ENCODE measurements at regions not wholly inside any gene's neighbourhood (a gene's known extent, or its start where the extent isn't known, plus 50 kb on each side); places are given as distances from the start of the nearest gene placed in this dataset.

DNA sequence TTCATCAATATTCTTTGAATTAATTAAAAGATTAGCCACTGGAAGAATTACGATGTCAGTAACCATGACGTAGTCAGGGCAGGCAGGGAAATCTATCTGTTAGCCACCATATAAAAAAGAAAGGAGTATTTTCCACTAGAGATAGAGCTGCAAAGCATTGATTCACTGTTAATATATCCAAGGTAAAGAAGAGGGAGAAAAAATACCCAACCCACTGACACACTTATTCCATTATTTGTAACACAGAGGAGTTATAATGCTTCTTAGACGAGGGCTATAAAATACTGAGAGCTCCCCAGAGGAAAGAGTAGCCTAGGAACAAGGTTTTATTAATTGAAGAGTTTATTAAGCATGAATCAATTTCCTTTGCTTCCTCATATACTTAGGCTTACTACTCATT, 382.2 kb upstream of the CDH6 start:
- H3K79me2 ChIP-seq (ENCODE audit: control insufficient read depth, insufficient read depth, low read length, poor library complexity): no peaks in the 10 kb centered on the region
- no peak overlapping the region for H3K4me3 ChIP-seq (ENCODE audit: low read depth, low read length)
- H3K36me3 ChIP-seq (ENCODE audit: control insufficient read depth in 1 of 2, insufficient read depth in 2 of 2, low read length in 2 of 2): no peaks in the 10 kb centered on the region
- H2BK5ac ChIP-seq (ENCODE audit: low read depth, low read length, poor library complexity): no peak overlapping the region
- no peak overlapping the region for H3K27ac ChIP-seq (ENCODE audit: low read depth, low read length)
- H2AK5ac ChIP-seq (ENCODE audit: low read length): no peak overlapping the region
- no peaks in the 10 kb centered on the region for H3K4me1 ChIP-seq (ENCODE audit: control insufficient read depth in 1 of 2, insufficient read depth in 2 of 2, low read length in 2 of 2)
- no peaks in the 10 kb centered on the region for H3K27me3 ChIP-seq (ENCODE audit: insufficient read depth, low read length)
- no peak overlapping the region for H2BK12ac ChIP-seq (ENCODE audit: low read length)
- no peak overlapping the region for H3K9ac ChIP-seq (ENCODE audit: low read length)
- H3K9me3 ChIP-seq (ENCODE audit: insufficient read depth, low read depth, low read length): no peaks in the 10 kb centered on the region
- DNase-seq: no peak
- no peak overlapping the region for H3K23ac ChIP-seq (ENCODE audit: low read length)
- no peak overlapping the region for H2AFZ ChIP-seq (ENCODE audit: insufficient read depth, low read length, poor library complexity)
- H4K8ac ChIP-seq (ENCODE audit: low read depth, low read length): no peak overlapping the region
- no peaks in the 10 kb centered on the region for H3K79me1 ChIP-seq (ENCODE audit: low read length)
- no peak overlapping the region for H4K12ac ChIP-seq (ENCODE audit: low read depth, low read length)
- H3K4ac ChIP-seq (ENCODE audit: low read depth, low read length): no peak overlapping the region
- no peak overlapping the region for H3K18ac ChIP-seq (ENCODE audit: low read length)
- H3K14ac ChIP-seq (ENCODE audit: low read length): no peak overlapping the region
- no peak overlapping the region for H3K4me2 ChIP-seq (ENCODE audit: low read length)
- no peak overlapping the region for H2BK120ac ChIP-seq (ENCODE audit: insufficient read depth, low read length, poor library complexity)
- no CpG with 5 or more reads among the region's 3 CpGs for WGBS (ENCODE audit: extremely low coverage, insufficient coverage, insufficient read length)
- H4K91ac ChIP-seq (ENCODE audit: low read depth, low read length): no peak overlapping the region

DNA sequence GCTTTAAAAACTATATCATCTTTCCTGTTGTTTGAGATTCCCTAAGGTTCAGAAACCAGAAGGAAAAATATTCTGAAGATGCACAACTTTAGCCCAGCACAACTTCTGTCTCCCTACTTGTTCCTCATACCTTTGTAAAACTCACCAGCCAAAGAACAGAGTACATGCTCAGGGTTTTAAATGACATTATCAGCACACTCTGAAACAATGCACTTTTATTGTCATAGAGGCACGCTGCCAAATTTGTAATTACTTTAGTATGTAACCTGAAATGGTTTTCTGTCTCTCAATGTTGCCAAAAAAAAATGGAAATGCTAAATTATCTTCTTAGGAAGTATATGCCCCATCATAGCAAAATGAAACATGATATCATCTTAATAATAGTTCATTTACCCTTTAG, 383.6 kb upstream of the CDH6 start:
- Histone ChIP-seq H2AFZ (ENCODE audit: insufficient read depth, low read length, poor library complexity) (no peak overlapping the region), H3K36me3 (ENCODE audit: control insufficient read depth in 1 of 2, insufficient read depth in 2 of 2, low read length in 2 of 2) (no peaks in the 10 kb centered on the region), H3K27me3 (ENCODE audit: insufficient read depth, low read length) (no peaks in the 10 kb centered on the region), H3K9me3 (ENCODE audit: insufficient read depth, low read depth, low read length) (no peaks in the 10 kb centered on the region), H2BK120ac (ENCODE audit: insufficient read depth, low read length, poor library complexity) (no peak overlapping the region), H3K4me1 (ENCODE audit: control insufficient read depth in 1 of 2, insufficient read depth in 2 of 2, low read length in 2 of 2) (no peaks in the 10 kb centered on the region), H4K8ac (ENCODE audit: low read depth, low read length) (no peak overlapping the region), H3K79me1 (ENCODE audit: low read length) (no peaks in the 10 kb centered on the region), H4K12ac (ENCODE audit: low read depth, low read length) (no peak overlapping the region), H4K91ac (ENCODE audit: low read depth, low read length) (no peak overlapping the region), H2BK12ac (ENCODE audit: low read length) (no peak overlapping the region), H3K4ac (ENCODE audit: low read depth, low read length) (no peak overlapping the region), H3K9ac (ENCODE audit: low read length) (no peak overlapping the region), H3K4me3 (ENCODE audit: low read depth, low read length) (no peak overlapping the region), H2BK5ac (ENCODE audit: low read depth, low read length, poor library complexity) (no peak overlapping the region), H2AK5ac (ENCODE audit: low read length) (no peak overlapping the region), H3K79me2 (ENCODE audit: control insufficient read depth, insufficient read depth, low read length, poor library complexity) (no peaks in the 10 kb centered on the region), H3K27ac (ENCODE audit: low read depth, low read length) (no peak overlapping the region), H3K18ac (ENCODE audit: low read length) (no peak overlapping the region), H3K4me2 (ENCODE audit: low read length) (no peak overlapping the region), H3K14ac (ENCODE audit: low read length) (no peak overlapping the region), H3K23ac (ENCODE audit: low read length) (no peak overlapping the region)
- DNase-seq: no peak
- WGBS (ENCODE audit: extremely low coverage, insufficient coverage, insufficient read length): no CpG with 5 or more reads among the region's 1 CpG

DNA sequence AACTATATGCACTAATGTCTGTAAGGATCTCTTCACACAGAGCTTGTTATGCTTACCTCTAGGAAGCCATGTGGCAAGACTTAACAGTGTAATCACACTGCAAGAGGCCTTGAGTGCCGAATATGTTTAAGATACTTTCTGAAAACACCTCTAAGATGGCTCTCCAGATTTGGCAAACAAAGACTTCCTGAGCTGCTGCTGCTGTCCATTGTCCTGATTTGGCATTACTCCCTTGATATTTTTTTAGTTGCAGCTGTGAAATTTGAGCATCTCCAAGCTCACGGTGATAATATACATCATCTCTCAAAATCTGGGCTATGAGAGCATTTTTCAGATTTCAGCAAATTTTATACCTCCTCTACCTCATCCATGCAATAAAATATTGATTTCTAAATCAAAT, 384.5 kb upstream of the CDH6 start:
- Histone ChIP-seq H4K8ac (ENCODE audit: low read depth, low read length) (no peak overlapping the region), H3K9me3 (ENCODE audit: insufficient read depth, low read depth, low read length) (no peaks in the 10 kb centered on the region), H2AFZ (ENCODE audit: insufficient read depth, low read length, poor library complexity) (no peak overlapping the region), H3K9ac (ENCODE audit: low read length) (no peak overlapping the region), H2AK5ac (ENCODE audit: low read length) (no peak overlapping the region), H2BK12ac (ENCODE audit: low read length) (no peak overlapping the region), H4K12ac (ENCODE audit: low read depth, low read length) (no peak overlapping the region), H3K4me2 (ENCODE audit: low read length) (no peak overlapping the region), H3K18ac (ENCODE audit: low read length) (no peak overlapping the region), H3K4ac (ENCODE audit: low read depth, low read length) (no peak overlapping the region), H2BK5ac (ENCODE audit: low read depth, low read length, poor library complexity) (no peak overlapping the region), H3K4me1 (ENCODE audit: control insufficient read depth in 1 of 2, insufficient read depth in 2 of 2, low read length in 2 of 2) (no peaks in the 10 kb centered on the region), H3K36me3 (ENCODE audit: control insufficient read depth in 1 of 2, insufficient read depth in 2 of 2, low read length in 2 of 2) (no peaks in the 10 kb centered on the region), H3K79me2 (ENCODE audit: control insufficient read depth, insufficient read depth, low read length, poor library complexity) (no peaks in the 10 kb centered on the region), H3K27me3 (ENCODE audit: insufficient read depth, low read length) (no peaks in the 10 kb centered on the region), H3K23ac (ENCODE audit: low read length) (no peak overlapping the region), H2BK120ac (ENCODE audit: insufficient read depth, low read length, poor library complexity) (no peak overlapping the region), H3K79me1 (ENCODE audit: low read length) (no peaks in the 10 kb centered on the region), H3K27ac (ENCODE audit: low read depth, low read length) (no peak overlapping the region), H4K91ac (ENCODE audit: low read depth, low read length) (no peak overlapping the region), H3K4me3 (ENCODE audit: low read depth, low read length) (no peak overlapping the region), H3K14ac (ENCODE audit: low read length) (no peak overlapping the region)
- DNase-seq: no peak
- WGBS (ENCODE audit: extremely low coverage, insufficient coverage, insufficient read length): no CpG with 5 or more reads among the region's 2 CpGs

DNA sequence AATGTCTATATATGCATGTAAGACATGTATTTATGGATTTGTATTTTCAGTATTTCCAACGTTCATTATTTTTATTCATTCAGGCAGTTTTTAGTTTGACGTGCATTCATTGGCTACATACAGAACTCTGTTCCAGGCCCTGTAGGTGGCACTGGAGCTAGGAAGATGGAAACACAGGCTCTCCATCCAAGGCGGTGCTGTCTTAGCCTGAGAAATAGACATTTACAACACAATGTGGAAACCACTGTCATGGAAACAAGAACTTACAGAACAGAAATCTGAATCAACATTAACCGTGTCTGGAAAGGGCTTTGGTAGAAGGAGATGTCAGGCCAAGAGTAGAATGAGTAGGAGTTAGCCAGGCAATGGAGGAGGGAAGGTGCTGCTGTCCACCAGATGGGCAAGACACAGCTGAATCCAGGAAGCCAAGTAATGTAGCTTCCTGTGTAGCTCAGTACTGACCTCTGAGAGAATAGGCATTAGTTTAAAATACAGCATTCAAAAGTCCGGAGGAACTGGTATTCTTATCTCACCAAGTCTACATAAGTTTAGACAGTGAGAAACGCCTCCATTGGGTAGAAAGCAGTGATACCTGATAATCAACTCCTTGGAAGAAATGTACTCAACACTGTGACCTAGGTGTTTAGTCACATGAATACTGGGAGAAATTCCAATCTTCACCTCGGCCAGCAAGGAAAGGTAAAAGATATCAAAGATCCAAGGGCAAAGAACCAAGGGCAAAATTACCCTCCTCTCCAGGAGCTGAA, 388.6 kb upstream of the CDH6 start:
- H3K36me3 ChIP-seq (ENCODE audit: control insufficient read depth in 1 of 2, insufficient read depth in 2 of 2, low read length in 2 of 2): no peaks in the 10 kb centered on the region
- H3K4me1 ChIP-seq (ENCODE audit: control insufficient read depth in 1 of 2, insufficient read depth in 2 of 2, low read length in 2 of 2): no peaks in the 10 kb centered on the region
- no peak overlapping the region for H3K4me3 ChIP-seq (ENCODE audit: low read depth, low read length)
- H3K14ac ChIP-seq (ENCODE audit: low read length): no peak overlapping the region
- H3K27ac ChIP-seq (ENCODE audit: low read depth, low read length): no peak overlapping the region
- H2AK5ac ChIP-seq (ENCODE audit: low read length): no peak overlapping the region
- no peak overlapping the region for H3K18ac ChIP-seq (ENCODE audit: low read length)
- H2BK5ac ChIP-seq (ENCODE audit: low read depth, low read length, poor library complexity): no peak overlapping the region
- H3K4ac ChIP-seq (ENCODE audit: low read depth, low read length): no peak overlapping the region
- no peak overlapping the region for H4K91ac ChIP-seq (ENCODE audit: low read depth, low read length)
- no peak overlapping the region for H2BK120ac ChIP-seq (ENCODE audit: insufficient read depth, low read length, poor library complexity)
- WGBS (ENCODE audit: extremely low coverage, insufficient coverage, insufficient read length): no CpG with 5 or more reads among the region's 7 CpGs
- H4K12ac ChIP-seq (ENCODE audit: low read depth, low read length): no peak overlapping the region
- H3K23ac ChIP-seq (ENCODE audit: low read length): no peak overlapping the region
- no peaks in the 10 kb centered on the region for H3K27me3 ChIP-seq (ENCODE audit: insufficient read depth, low read length)
- no peak overlapping the region for H2AFZ ChIP-seq (ENCODE audit: insufficient read depth, low read length, poor library complexity)
- no peak overlapping the region for H3K9ac ChIP-seq (ENCODE audit: low read length)
- H3K4me2 ChIP-seq (ENCODE audit: low read length): no peak overlapping the region
- H4K8ac ChIP-seq (ENCODE audit: low read depth, low read length): no peak overlapping the region
- H2BK12ac ChIP-seq (ENCODE audit: low read length): no peak overlapping the region
- no peaks in the 10 kb centered on the region for H3K9me3 ChIP-seq (ENCODE audit: insufficient read depth, low read depth, low read length)
- H3K79me1 ChIP-seq (ENCODE audit: low read length): no peaks in the 10 kb centered on the region
- no peaks in the 10 kb centered on the region for H3K79me2 ChIP-seq (ENCODE audit: control insufficient read depth, insufficient read depth, low read length, poor library complexity)
- DNase-seq: no peak
